ENCODE measurements at regions not wholly inside any gene's neighbourhood (a gene's known extent, or its start where the extent isn't known, plus 50 kb on each side); places are given as distances from the start of the nearest gene placed in this dataset.
A peak's percentile ranks its signal among the peaks of the same experiment; 100 is the strongest.

- DNase-seq (ENCODE audit: low spot score), result no peak
Measured at GRCh38 chr9:18149471-18150011, 324.4 kb upstream of the ADAMTSL1 start.

GRCh38 chr9:18154661-18155060 lies 319.3 kb upstream of the ADAMTSL1 start:
- DNase-seq (ENCODE audit: low spot score), result no peak

GRCh38 chr9:18159254-18159653 lies 314.7 kb upstream of the ADAMTSL1 start:
- DNase-seq (ENCODE audit: low spot score), result no peak

- DNase-seq (ENCODE audit: low spot score), result no peak
Measured at GRCh38 chr9:18163146-18163545, 310.8 kb upstream of the ADAMTSL1 start.

- no peak for DNase-seq (ENCODE audit: low spot score)
Measured at GRCh38 chr9:18167733-18168132, 306.2 kb upstream of the ADAMTSL1 start.

GRCh38 chr9:18173923-18174322 lies 300.0 kb upstream of the ADAMTSL1 start:
- no peak for DNase-seq (ENCODE audit: low spot score)

GRCh38 chr9:18182636-18183035 lies 291.3 kb upstream of the ADAMTSL1 start:
- no peak for DNase-seq (ENCODE audit: low spot score)

GRCh38 chr9:18183974-18184373 lies 290.0 kb upstream of the ADAMTSL1 start:
- no peak for DNase-seq (ENCODE audit: low spot score)

GRCh38 chr9:18184401-18184800 lies 289.6 kb upstream of the ADAMTSL1 start:
- no peak for DNase-seq (ENCODE audit: low spot score)

GRCh38 chr9:18185196-18185595 lies 288.8 kb upstream of the ADAMTSL1 start:
- DNase-seq (ENCODE audit: low spot score), result no peak

GRCh38 chr9:18188971-18189370 lies 285.0 kb upstream of the ADAMTSL1 start:
- no peak for DNase-seq (ENCODE audit: low spot score)

- DNase-seq (ENCODE audit: low spot score), result no peak
Measured at GRCh38 chr9:18189871-18190670, 283.9 kb upstream of the ADAMTSL1 start.

- DNase-seq (ENCODE audit: low spot score), result no peak
Measured at GRCh38 chr9:18190671-18191374, 283.1 kb upstream of the ADAMTSL1 start.

- no peak for DNase-seq (ENCODE audit: low spot score)
Measured at GRCh38 chr9:18194316-18194715, 279.6 kb upstream of the ADAMTSL1 start.

- no peak for DNase-seq (ENCODE audit: low spot score)
Measured at GRCh38 chr9:18195223-18195622, 278.7 kb upstream of the ADAMTSL1 start.

- DNase-seq (ENCODE audit: low spot score), result no peak
Measured at GRCh38 chr9:18202924-18203323, 271.0 kb upstream of the ADAMTSL1 start.

GRCh38 chr9:18207735-18208134 lies 266.2 kb upstream of the ADAMTSL1 start:
- no peak for DNase-seq (ENCODE audit: low spot score)

GRCh38 chr9:18208166-18209059 lies 265.5 kb upstream of the ADAMTSL1 start:
- peak; percentile 22 for DNase-seq (ENCODE audit: low spot score)

GRCh38 chr9:18215626-18216025 lies 258.3 kb upstream of the ADAMTSL1 start:
- DNase-seq (ENCODE audit: low spot score), result no peak

- DNase-seq (ENCODE audit: low spot score), result no peak
Measured at GRCh38 chr9:18216376-18216775, 257.6 kb upstream of the ADAMTSL1 start.

- no peak for DNase-seq (ENCODE audit: low spot score)
Measured at GRCh38 chr9:18228101-18228500, 245.9 kb upstream of the ADAMTSL1 start.

GRCh38 chr9:18229992-18230676 lies 243.8 kb upstream of the ADAMTSL1 start:
- DNase-seq (ENCODE audit: low spot score), result no peak
